K562 (cell line): ENCODE measurements at regions not wholly inside any gene's neighbourhood (a gene's known extent, or its start where the extent isn't known, plus 50 kb on each side); places are given as distances from the start of the nearest gene placed in this dataset.

Experiments used
- ATAC-seq: fragments of 200-7000 bp; cut with Tn5 transposase; 3 replicates; pipeline ENCODE4 v1.9.1; 2020; ENCODE audit warnings: moderate library complexity
- BruUV-seq: library from RNA; stranded (reverse); fragments of 400-500 nt; replicated peaks from 2 replicates; lab custom pipeline; 2021; lab: Mats Ljungman, UMichigan
- CTCF ChIA-PET: fragments of 300-600 bp; formaldehyde crosslinking; extraction: SDS; loops from one replicate; lab custom pipeline; 2021; ENCODE audit warnings: low intra/inter-chr PET ratio; lab: Yijun Ruan, JAX
- POLR2A ChIA-PET: fragments of 300-600, 350-650 bp; sonication (Branson Sonifier 250); formaldehyde crosslinking; extraction: SDS; loops from one replicate; lab custom pipeline; 2021; ENCODE audit warnings: antibody characterized with exemption, inconsistent platforms; lab: Yijun Ruan, JAX
- DNase-seq, 4 experiments: peaks; one replicate each; pipeline versions ENCODE4 v3.0.0 to v3.0.0-alpha.2; 2011 to 2018; ENCODE audit warnings: low spot score in 3 of 4, mixed read lengths in 3 of 4; ENCODE audit errors: extremely low read depth in 1 of 4
- FAIRE-seq: peaks from 2 replicates; lab custom pipeline; 2011; peaks lifted over from hg19 to GRCh38; lab: Jason Lieb, UNC
- H2AFZ ChIP-seq: 2 replicates; pipeline ENCODE4 v1.6.0; 2011; ENCODE audit warnings: low read depth, low read length, control low read depth, inconsistent platforms
- H3K27ac ChIP-seq: fragments of 200-600 bp; 3 replicates; pipeline ENCODE4 v1.8.0; 2011; ENCODE audit warnings: low read depth, mild to moderate bottlenecking, control low read depth, inconsistent platforms, low read length, moderate library complexity, mixed read lengths; ENCODE audit errors: extremely low read depth
- H3K27me3 ChIP-seq, 2 experiments: fragments of 300-600 bp in 1 of 2; 2 replicates in 1 of 2; 3 replicates in 1 of 2; pipeline versions ENCODE4 v1.6.0 to v1.8.0; 2011; ENCODE audit warnings: inconsistent platforms in 2 of 2, low read length in 2 of 2, mild to moderate bottlenecking in 1 of 2, mixed read lengths in 1 of 2, moderate library complexity in 1 of 2; ENCODE audit not compliant: control insufficient read depth in 2 of 2, insufficient read depth in 2 of 2
- H3K36me3 ChIP-seq: fragments of 300-600 bp; 3 replicates; pipeline ENCODE4 v1.8.0; 2011; ENCODE audit warnings: mild to moderate bottlenecking, low read length, inconsistent platforms; ENCODE audit not compliant: control insufficient read depth, insufficient read depth
- H3K4me1 ChIP-seq, 2 experiments: fragments of 200-600 bp in 1 of 2; replicated peaks in 1 of 2; 2 replicates in 1 of 2; 3 replicates in 1 of 2; pipeline versions ENCODE4 v1.5.1 to v1.8.0; 2011; ENCODE audit warnings: inconsistent platforms in 2 of 2, low read length in 2 of 2, mild to moderate bottlenecking in 1 of 2, mixed read lengths in 1 of 2, moderate library complexity in 1 of 2; ENCODE audit not compliant: control insufficient read depth in 2 of 2, insufficient read depth in 2 of 2
- H3K4me2 ChIP-seq: 2 replicates; pipeline ENCODE4 v1.6.1; 2011; ENCODE audit warnings: low read length, control low read depth, inconsistent platforms, mixed read lengths; ENCODE audit not compliant: insufficient read depth
- H3K4me3 ChIP-seq: fragments of 200-600 bp; sonication (generic), shearing (Covaris generic); 2 replicates; pipeline ENCODE4 v1.5.1; 2016; ENCODE audit warnings: control low read depth, inconsistent platforms
- H3K79me2 ChIP-seq: fragments of 200-600 bp; 3 replicates; pipeline ENCODE4 v1.8.0; 2011; ENCODE audit warnings: low read length, inconsistent platforms; ENCODE audit not compliant: control insufficient read depth, insufficient read depth
- H3K9ac ChIP-seq, 2 experiments: 2 replicates each; pipeline versions ENCODE4 v1.6.0 to v1.6.1; 2011; ENCODE audit warnings: low read depth in 2 of 2, low read length in 2 of 2, control low read depth in 1 of 2, inconsistent platforms in 1 of 2, mild to moderate bottlenecking in 1 of 2, mixed read lengths in 1 of 2; ENCODE audit not compliant: insufficient read depth in 1 of 2
- H3K9me1 ChIP-seq: one replicate; pipeline ENCODE4 v1.6.0; 2011; ENCODE audit warnings: inconsistent platforms, mild to moderate bottlenecking, low read length, moderate library complexity; ENCODE audit not compliant: control insufficient read depth, insufficient read depth
- H3K9me3 ChIP-seq: replicated peaks from 2 replicates; pipeline ENCODE4 v1.5.1; 2011; ENCODE audit warnings: low read depth, low read length, inconsistent platforms; ENCODE audit not compliant: control insufficient read depth, insufficient read depth
- H4K20me1 ChIP-seq: replicated peaks from 2 replicates; pipeline ENCODE4 v1.6.1; 2011; ENCODE audit warnings: low read length, inconsistent platforms, mixed read lengths; ENCODE audit not compliant: control insufficient read depth, insufficient read depth
- HNRNPK ChIP-seq: fragments of 200-400 bp; formaldehyde crosslinking; IDR thresholded peaks from one replicate; pipeline ENCODE4 v1.6.1; 2018; ENCODE audit warnings: mild to moderate bottlenecking, low read depth, low read length; ENCODE audit not compliant: poor library complexity, severe bottlenecking
- MCM2 ChIP-seq: fragments of 450-650 bp; IDR thresholded peaks from 2 replicates; pipeline ENCODE4 v1.6.1; 2017; ENCODE audit warnings: low read depth, mild to moderate bottlenecking
- NFE2L1 ChIP-seq: fragments of 450-650 bp; IDR thresholded peaks from 2 replicates; pipeline ENCODE4 v1.6.1; 2016; ENCODE audit warnings: missing genetic modification characterization, low read depth, mild to moderate bottlenecking, missing compliant biosample characterization, moderate library complexity, borderline replicate concordance
- RBM14 ChIP-seq: fragments of 200-400 bp; formaldehyde crosslinking; IDR thresholded peaks from 2 replicates; pipeline ENCODE4 v1.6.1; 2018; ENCODE audit warnings: low read depth, mild to moderate bottlenecking, low read length, moderate library complexity, borderline replicate concordance; ENCODE audit not compliant: insufficient read depth
- RCOR1 ChIP-seq, 2 experiments: IDR thresholded peaks; 2 replicates each; pipeline ENCODE4 v1.6.1; 2012; ENCODE audit warnings: low read depth in 2 of 2, low read length in 2 of 2, borderline replicate concordance in 1 of 2, improper control_type of control experiment in 1 of 2
- STAT5B ChIP-seq: fragments of 250-450 bp; sonication (Bioruptor Pico); IDR thresholded peaks from 2 replicates; pipeline ENCODE4 v1.8.0; 2021; ENCODE audit warnings: mild to moderate bottlenecking, inconsistent platforms
- YBX1 ChIP-seq: fragments of 450-650 bp; IDR thresholded peaks from 2 replicates; pipeline ENCODE4 v1.7.1; 2016; ENCODE audit warnings: mild to moderate bottlenecking
- ZNF197 ChIP-seq: fragments of 200-800 bp; sonication (Bioruptor generic); IDR thresholded peaks from 2 replicates; pipeline ENCODE4 v1.6.1; 2016; ENCODE audit warnings: low read depth, missing genetic modification characterization, missing compliant biosample characterization
- ZNF407 ChIP-seq: fragments of 450-650 bp; IDR thresholded peaks from 2 replicates; pipeline ENCODE4 v1.6.1; 2016; ENCODE audit warnings: low read depth
- ZNF431 ChIP-seq: sonication (generic); formaldehyde crosslinking; IDR thresholded peaks from 2 replicates; pipeline ENCODE4 v1.8.0; 2022; ENCODE audit warnings: mild to moderate bottlenecking, missing genetic modification reagents
- WGBS: fragments of 100-300 bp; shearing (Covaris generic); methylation state at CpG from one replicate; pipeline ENCODE4 v1.1.6; 2016; ENCODE audit warnings: low coverage, mixed read lengths; ENCODE audit not compliant: insufficient coverage; ENCODE audit errors: missing lambda C conversion rate; 5-methylcytosine and 5-hydroxymethylcytosine counted together
- in situ Hi-C: fragments of 300-500 bp; cut with MboI; formaldehyde crosslinking; loops from 4 replicates; pipeline ENCODE4 v1.15.0; 2018; ENCODE audit warnings: inconsistent platforms, mixed read lengths
- intact Hi-C: fragments of 100-400 bp; cut with micrococcal nuclease; formaldehyde crosslinking; loops from 2 replicates; pipeline ENCODE4 v1.14.2; 2022

DNA sequence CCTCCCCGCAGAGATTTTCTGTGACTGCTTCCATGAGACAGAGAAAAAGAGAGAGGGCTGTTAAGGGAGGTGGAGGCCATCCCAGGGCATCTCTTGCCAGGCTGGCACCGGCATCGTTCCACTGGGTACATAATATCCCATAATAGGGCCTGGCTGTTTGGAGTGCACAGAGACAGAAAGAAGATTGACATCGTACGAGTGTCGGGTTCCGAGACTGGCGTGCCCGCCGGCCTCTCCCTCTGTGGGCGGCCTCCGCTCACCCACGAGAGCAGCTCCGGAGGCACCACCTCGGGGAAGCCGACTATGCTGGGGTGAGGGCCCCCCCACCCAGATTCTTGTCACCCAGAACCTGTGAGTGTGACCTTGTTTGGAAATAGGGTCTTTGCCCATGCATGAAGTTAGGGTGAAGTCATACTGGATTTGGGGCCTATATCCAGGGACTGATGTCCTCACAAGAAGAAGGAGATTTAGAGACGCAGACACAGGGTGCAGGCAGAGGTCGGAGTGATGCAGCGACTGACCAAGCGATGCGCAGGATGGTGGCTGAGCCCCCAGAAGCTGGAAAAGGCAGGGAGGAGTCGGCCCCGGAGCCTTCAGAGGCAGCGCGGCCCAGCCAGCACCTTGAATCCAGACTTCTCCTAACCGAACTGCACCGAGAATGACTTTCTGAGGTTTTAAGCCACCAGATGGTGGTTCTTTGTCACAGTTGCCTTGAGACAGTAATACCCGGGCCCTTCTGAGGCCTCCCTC, 101.8 kb upstream of the CIBAR2 start:
- no TSS peak for BruUV-seq
- in situ Hi-C loops: no loop called here

More for the DNA sequence above, 101.8 kb upstream of the CIBAR2 start:
- WGBS: 92% methylated on average over 28 of the region's 28 CpGs
- ATAC-seq: no peak
- H3K4me2 ChIP-seq: no peak overlapping the region
- no peak overlapping the region for H2AFZ ChIP-seq
- peak overlapping the region in 1 of 2 experiments; percentile 64; a peak in 2 of 4 replicates for H3K9ac ChIP-seq
- no peaks in the 10 kb centered on the region for H3K36me3 ChIP-seq
- no peak for TF ChIP-seq MCM2
- TF ChIP-seq ZNF197 (CRISPR knock-in tag): no peak
- no peak for TF ChIP-seq STAT5B (CRISPR knock-in tag)
- no peak for TF ChIP-seq NFE2L1 (tag)
- TF ChIP-seq RBM14: no peak
- TF ChIP-seq YBX1: no peak
- no peak for TF ChIP-seq RCOR1 (IDR thresholded peaks at IDR 0.05; ENCODE audit: borderline replicate concordance in 1 of 2, low read depth in 2 of 2, low read length in 2 of 2)
- TF ChIP-seq ZNF431 (CRISPR knock-in tag): no peak
- TF ChIP-seq HNRNPK: no peak
- no peak for TF ChIP-seq ZNF407
- TF ChIP-seq, all 486 proteins: peak for 0
- Histone ChIP-seq H3K4me1 (peaks cover 17 to 45% of the 10 kb centered on the region in 2 experiments), H3K9me3 (peaks cover under 1% of the 10 kb centered on the region; the same call in 1 of the 2 replicates), H4K20me1 (peaks cover 21% of the 10 kb centered on the region), H3K79me2 (peaks cover 12% of the 10 kb centered on the region), H3K27me3 (no peaks in the 10 kb centered on the region), H3K4me3 (no peak overlapping the region), H3K27ac (no peak overlapping the region), H3K9me1 (peaks cover 5% of the 10 kb centered on the region)
- CTCF ChIA-PET: no interaction called here
- DNase-seq (no peak), FAIRE-seq (no peak)
- POLR2A ChIA-PET: interaction anchor here (0.7 kb wide), 1 partner anchor 22 kb away, joined by 3 read pairs; no protein-coding TSS in a partner anchor
- intact Hi-C loops: no loop called here
